SK-N-SH (cell line): ENCODE measurements at regions not wholly inside any gene's neighbourhood (a gene's known extent, or its start where the extent isn't known, plus 50 kb on each side); places are given as distances from the start of the nearest gene placed in this dataset.

ENCODE experiments used
- POLR2AphosphoS5 ChIP-seq: IDR thresholded peaks from 2 replicates; pipeline ENCODE4 v1.6.1; 2012; ENCODE audit warnings: low read depth, low read length
- RAD21 ChIP-seq: IDR thresholded peaks from 2 replicates; pipeline ENCODE4 v1.6.1; 2012; ENCODE audit warnings: mild to moderate bottlenecking, low read length
- REST ChIP-seq: IDR thresholded peaks from 2 replicates; pipeline ENCODE4 v1.6.1; 2012; ENCODE audit warnings: mild to moderate bottlenecking, low read depth, low read length, moderate library complexity
- TAF1 ChIP-seq: IDR thresholded peaks from 2 replicates; pipeline ENCODE4 v1.6.1; 2012; ENCODE audit warnings: low read depth, mild to moderate bottlenecking, low read length, moderate library complexity, borderline replicate concordance
- TEAD4 ChIP-seq: IDR thresholded peaks from 2 replicates; pipeline ENCODE4 v1.4.0; 2012; ENCODE audit warnings: mild to moderate bottlenecking, borderline replicate concordance; ENCODE audit not compliant: insufficient read depth
- TF ChIP-seq, protein P1 (sequence below): fragments of 200-600 bp; sonication (generic); IDR thresholded peaks from 2 replicates; pipeline ENCODE4 v1.6.1; 2017; ENCODE audit warnings: antibody characterized with exemption, mild to moderate bottlenecking, moderate library complexity
- TF ChIP-seq, protein P2 (sequence below): IDR thresholded peaks from 2 replicates; pipeline ENCODE4 v1.4.0; 2012; ENCODE audit warnings: low read depth, borderline replicate concordance
- TF ChIP-seq, protein P3 (sequence below): fragments of 150-350 bp; IDR thresholded peaks from 2 replicates; pipeline ENCODE4 v1.6.1; 2017; ENCODE audit warnings: antibody characterized with exemption, low read length, low read depth, borderline replicate concordance
- TF ChIP-seq, protein P4 (sequence below): IDR thresholded peaks from 2 replicates; pipeline ENCODE4 v1.4.0; 2012; ENCODE audit warnings: low read depth

DNA sequence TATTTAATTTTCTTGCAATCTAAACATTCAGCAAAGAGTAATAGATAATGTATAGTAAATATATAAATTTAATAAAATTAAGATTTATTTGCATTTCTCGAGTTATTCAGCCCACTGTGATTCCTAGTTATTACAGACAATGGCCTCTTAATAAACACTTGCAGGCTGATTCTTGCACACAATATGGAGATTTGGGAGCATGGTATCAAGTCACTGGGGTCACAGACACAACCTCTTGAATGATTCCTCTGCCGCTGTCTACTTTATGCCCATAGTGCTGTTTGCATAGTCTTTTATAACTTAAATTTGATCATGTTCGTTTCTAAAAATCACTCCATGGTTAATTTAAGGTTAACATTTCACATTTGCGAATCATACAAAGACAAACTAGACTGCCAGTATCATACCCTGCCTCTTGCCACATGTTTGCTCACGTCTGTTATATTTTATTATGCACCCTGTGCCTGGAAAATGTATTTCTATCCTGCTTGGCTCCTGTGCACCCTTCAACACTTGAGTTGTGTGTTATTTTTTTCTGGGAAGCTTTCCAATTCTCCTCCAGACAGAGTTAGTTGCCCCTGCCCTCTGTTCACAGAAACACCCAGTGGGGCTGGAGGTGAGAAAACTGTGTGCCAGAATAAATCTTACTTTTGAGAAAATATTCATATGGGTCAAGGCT lies 206.3 kb upstream of the ROBO1 start:
- no peak for TF ChIP-seq TEAD4
- no peak for TF ChIP-seq POLR2AphosphoS5
- TF ChIP-seq REST, result no peak
- TF ChIP-seq, protein P1, sequence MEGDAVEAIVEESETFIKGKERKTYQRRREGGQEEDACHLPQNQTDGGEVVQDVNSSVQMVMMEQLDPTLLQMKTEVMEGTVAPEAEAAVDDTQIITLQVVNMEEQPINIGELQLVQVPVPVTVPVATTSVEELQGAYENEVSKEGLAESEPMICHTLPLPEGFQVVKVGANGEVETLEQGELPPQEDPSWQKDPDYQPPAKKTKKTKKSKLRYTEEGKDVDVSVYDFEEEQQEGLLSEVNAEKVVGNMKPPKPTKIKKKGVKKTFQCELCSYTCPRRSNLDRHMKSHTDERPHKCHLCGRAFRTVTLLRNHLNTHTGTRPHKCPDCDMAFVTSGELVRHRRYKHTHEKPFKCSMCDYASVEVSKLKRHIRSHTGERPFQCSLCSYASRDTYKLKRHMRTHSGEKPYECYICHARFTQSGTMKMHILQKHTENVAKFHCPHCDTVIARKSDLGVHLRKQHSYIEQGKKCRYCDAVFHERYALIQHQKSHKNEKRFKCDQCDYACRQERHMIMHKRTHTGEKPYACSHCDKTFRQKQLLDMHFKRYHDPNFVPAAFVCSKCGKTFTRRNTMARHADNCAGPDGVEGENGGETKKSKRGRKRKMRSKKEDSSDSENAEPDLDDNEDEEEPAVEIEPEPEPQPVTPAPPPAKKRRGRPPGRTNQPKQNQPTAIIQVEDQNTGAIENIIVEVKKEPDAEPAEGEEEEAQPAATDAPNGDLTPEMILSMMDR, result no peak
- TF ChIP-seq, protein P2, sequence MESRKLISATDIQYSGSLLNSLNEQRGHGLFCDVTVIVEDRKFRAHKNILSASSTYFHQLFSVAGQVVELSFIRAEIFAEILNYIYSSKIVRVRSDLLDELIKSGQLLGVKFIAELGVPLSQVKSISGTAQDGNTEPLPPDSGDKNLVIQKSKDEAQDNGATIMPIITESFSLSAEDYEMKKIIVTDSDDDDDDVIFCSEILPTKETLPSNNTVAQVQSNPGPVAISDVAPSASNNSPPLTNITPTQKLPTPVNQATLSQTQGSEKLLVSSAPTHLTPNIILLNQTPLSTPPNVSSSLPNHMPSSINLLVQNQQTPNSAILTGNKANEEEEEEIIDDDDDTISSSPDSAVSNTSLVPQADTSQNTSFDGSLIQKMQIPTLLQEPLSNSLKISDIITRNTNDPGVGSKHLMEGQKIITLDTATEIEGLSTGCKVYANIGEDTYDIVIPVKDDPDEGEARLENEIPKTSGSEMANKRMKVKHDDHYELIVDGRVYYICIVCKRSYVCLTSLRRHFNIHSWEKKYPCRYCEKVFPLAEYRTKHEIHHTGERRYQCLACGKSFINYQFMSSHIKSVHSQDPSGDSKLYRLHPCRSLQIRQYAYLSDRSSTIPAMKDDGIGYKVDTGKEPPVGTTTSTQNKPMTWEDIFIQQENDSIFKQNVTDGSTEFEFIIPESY, result no peak
- TF ChIP-seq RAD21, result no peak
- TF ChIP-seq, protein P3, sequence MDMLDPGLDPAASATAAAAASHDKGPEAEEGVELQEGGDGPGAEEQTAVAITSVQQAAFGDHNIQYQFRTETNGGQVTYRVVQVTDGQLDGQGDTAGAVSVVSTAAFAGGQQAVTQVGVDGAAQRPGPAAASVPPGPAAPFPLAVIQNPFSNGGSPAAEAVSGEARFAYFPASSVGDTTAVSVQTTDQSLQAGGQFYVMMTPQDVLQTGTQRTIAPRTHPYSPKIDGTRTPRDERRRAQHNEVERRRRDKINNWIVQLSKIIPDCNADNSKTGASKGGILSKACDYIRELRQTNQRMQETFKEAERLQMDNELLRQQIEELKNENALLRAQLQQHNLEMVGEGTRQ, result no peak
- TF ChIP-seq TAF1, result no peak
- TF ChIP-seq, protein P4, sequence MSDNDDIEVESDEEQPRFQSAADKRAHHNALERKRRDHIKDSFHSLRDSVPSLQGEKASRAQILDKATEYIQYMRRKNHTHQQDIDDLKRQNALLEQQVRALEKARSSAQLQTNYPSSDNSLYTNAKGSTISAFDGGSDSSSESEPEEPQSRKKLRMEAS, result no peak
